Panc1 (cell line): ENCODE measurements at regions not wholly inside any gene's neighbourhood (a gene's known extent, or its start where the extent isn't known, plus 50 kb on each side); places are given as distances from the start of the nearest gene placed in this dataset.

Source experiments
- ATAC-seq: fragments of 200-7000 bp; cut with Tn5 transposase; 2 replicates; pipeline ENCODE4 v1.9.1; 2020; ENCODE audit warnings: mild to moderate bottlenecking, moderate library complexity
- BruUV-seq: library from RNA; stranded (reverse); fragments of 400-500 nt; replicated peaks from 2 replicates; lab custom pipeline; 2021; lab: Mats Ljungman, UMichigan
- CTCF ChIA-PET: fragments of 300-600 bp; sonication (Branson Sonifier 250); formaldehyde crosslinking; loops from one replicate; lab custom pipeline; 2022; ENCODE audit warnings: antibody characterized with exemption; lab: Charles Lee
- POLR2A ChIA-PET: fragments of 300-600 bp; sonication (Branson Sonifier 250); formaldehyde crosslinking; loops from one replicate; lab custom pipeline; 2022; ENCODE audit warnings: antibody characterized with exemption; lab: Charles Lee
- DNase-seq: peaks from one replicate; pipeline ENCODE4 v3.0.0-alpha.2; 2010; ENCODE audit warnings: low read depth, low spot score
- H3K27ac ChIP-seq: 2 replicates; pipeline ENCODE4 v1.5.1; 2011; ENCODE audit warnings: mild to moderate bottlenecking, low read length, inconsistent platforms
- H3K27me3 ChIP-seq: fragments of 200-500 bp; sonication (Bioruptor generic); 2 replicates; pipeline ENCODE4 v1.6.0; 2014; ENCODE audit warnings: low read length, inconsistent platforms; ENCODE audit not compliant: control insufficient read depth, insufficient read depth
- H3K36me3 ChIP-seq: fragments of 200-500 bp; sonication (Bioruptor generic); 2 replicates; pipeline ENCODE4 v1.5.1; 2014; ENCODE audit warnings: inconsistent platforms, mild to moderate bottlenecking, low read length, moderate library complexity; ENCODE audit not compliant: control insufficient read depth, insufficient read depth
- H3K4me1 ChIP-seq: 2 replicates; pipeline ENCODE4 v1.5.1; 2011; ENCODE audit warnings: inconsistent platforms, mild to moderate bottlenecking, low read length, moderate library complexity; ENCODE audit not compliant: control insufficient read depth, insufficient read depth
- H3K4me3 ChIP-seq, 2 experiments: 2 replicates each; pipeline ENCODE4 v1.5.1; 2011 to 2012; ENCODE audit warnings: low read depth in 2 of 2, low read length in 2 of 2, mild to moderate bottlenecking in 2 of 2, inconsistent platforms in 1 of 2, moderate library complexity in 1 of 2
- H3K9me3 ChIP-seq: fragments of 200-500 bp; sonication (Bioruptor generic); 2 replicates; pipeline ENCODE4 v1.5.1; 2014; ENCODE audit warnings: low read depth, mild to moderate bottlenecking, inconsistent platforms, low read length, moderate library complexity; ENCODE audit not compliant: control insufficient read depth, insufficient read depth
- CTCF ChIP-seq: fragments of 450-650 bp; IDR thresholded peaks from 2 replicates; pipeline ENCODE4 v1.5.1; 2017; ENCODE audit warnings: mild to moderate bottlenecking
- POLR2AphosphoS5 ChIP-seq: IDR thresholded peaks from 2 replicates; pipeline ENCODE4 v1.6.1; 2012; ENCODE audit warnings: mild to moderate bottlenecking, low read depth, low read length, moderate library complexity
- REST ChIP-seq, 2 experiments: IDR thresholded peaks; 2 replicates each; pipeline ENCODE4 v1.6.1; 2011 to 2012; ENCODE audit warnings: low read depth in 2 of 2, control low read depth in 1 of 2, low read length in 1 of 2, mild to moderate bottlenecking in 1 of 2, moderate library complexity in 1 of 2; ENCODE audit not compliant: insufficient read depth in 1 of 2
- SIN3A ChIP-seq: IDR thresholded peaks from 2 replicates; pipeline ENCODE4 v1.6.1; 2012; ENCODE audit warnings: low read depth, mild to moderate bottlenecking, low read length, moderate library complexity, borderline replicate concordance; ENCODE audit not compliant: insufficient read depth
- TCF7L2 ChIP-seq: IDR thresholded peaks from 2 replicates; pipeline ENCODE4 v1.6.1; 2011; ENCODE audit warnings: mild to moderate bottlenecking, low read depth, low read length, inconsistent platforms
- in situ Hi-C: cut with HindIII; loops from 2 replicates; pipeline ENCODE4 v1.10.0; 2016; ENCODE audit warnings: low sequenced_read_pairs, low pct_unique_long_range_greater_than_20kb
- intact Hi-C: fragments of 100-400 bp; cut with micrococcal nuclease; formaldehyde crosslinking; loops from one replicate; pipeline ENCODE4 v1.10.0; 2022; ENCODE audit not compliant: unreplicated experiment

GRCh38 chr15:96217983-96218382 lies 112.5 kb upstream of the NR2F2 start:
- in situ Hi-C loops, result no loop called here
- no peak for DNase-seq
- Histone ChIP-seq H3K27me3 (no peaks in the 10 kb centered on the region), H3K9me3 (no peaks in the 10 kb centered on the region), H3K36me3 (no peaks in the 10 kb centered on the region), H3K4me3 (no peak overlapping the region), H3K27ac (no peak overlapping the region), H3K4me1 (no peaks in the 10 kb centered on the region; the same call in 1 of the 2 replicates)
- intact Hi-C loops, result no loop called here
- CTCF ChIA-PET, result interaction anchor here (0.7 kb wide), 1 partner anchor 10 kb away, joined by 3 read pairs; no protein-coding TSS in a partner anchor
- TF ChIP-seq TCF7L2 (no peak), SIN3A (no peak), REST (IDR thresholded peaks at IDR 0.05; ENCODE audit: insufficient read depth in 1 of 2, low read depth in 2 of 2, low read length in 1 of 2) (no peak), POLR2AphosphoS5 (no peak), CTCF (no peak)
- no TSS peak for BruUV-seq
- POLR2A ChIA-PET, result no interaction called here
- no peak for ATAC-seq

- no peak for ATAC-seq
- Histone ChIP-seq H3K9me3 (no peaks in the 10 kb centered on the region), H3K27me3 (no peaks in the 10 kb centered on the region), H3K4me3 (no peak overlapping the region), H3K4me1 (no peaks in the 10 kb centered on the region; the same call in 1 of the 2 replicates), H3K27ac (no peak overlapping the region), H3K36me3 (no peaks in the 10 kb centered on the region)
- TF ChIP-seq REST (IDR thresholded peaks at IDR 0.05; ENCODE audit: insufficient read depth in 1 of 2, low read depth in 2 of 2, low read length in 1 of 2), result no peak
- TF ChIP-seq TCF7L2, result no peak
- no peak for TF ChIP-seq SIN3A
- no peak for TF ChIP-seq CTCF
- TF ChIP-seq POLR2AphosphoS5, result no peak
- POLR2A ChIA-PET, result no interaction called here
- in situ Hi-C loops (no loop called here), intact Hi-C loops (no loop called here)
- BruUV-seq, result no TSS peak
- CTCF ChIA-PET, result no interaction called here
- DNase-seq, result no peak
Observed at GRCh38 chr15:96218623-96219455, 111.7 kb upstream of the NR2F2 start.
